ENCODE measurements at regions not wholly inside any gene's neighbourhood (a gene's known extent, or its start where the extent isn't known, plus 50 kb on each side); places are given as distances from the start of the nearest gene placed in this dataset.

- TF ChIP-seq EZH2phosphoT487 (IDR thresholded peaks at IDR 0.05; ENCODE audit: low read depth), result no peak
- TF ChIP-seq, protein P1, sequence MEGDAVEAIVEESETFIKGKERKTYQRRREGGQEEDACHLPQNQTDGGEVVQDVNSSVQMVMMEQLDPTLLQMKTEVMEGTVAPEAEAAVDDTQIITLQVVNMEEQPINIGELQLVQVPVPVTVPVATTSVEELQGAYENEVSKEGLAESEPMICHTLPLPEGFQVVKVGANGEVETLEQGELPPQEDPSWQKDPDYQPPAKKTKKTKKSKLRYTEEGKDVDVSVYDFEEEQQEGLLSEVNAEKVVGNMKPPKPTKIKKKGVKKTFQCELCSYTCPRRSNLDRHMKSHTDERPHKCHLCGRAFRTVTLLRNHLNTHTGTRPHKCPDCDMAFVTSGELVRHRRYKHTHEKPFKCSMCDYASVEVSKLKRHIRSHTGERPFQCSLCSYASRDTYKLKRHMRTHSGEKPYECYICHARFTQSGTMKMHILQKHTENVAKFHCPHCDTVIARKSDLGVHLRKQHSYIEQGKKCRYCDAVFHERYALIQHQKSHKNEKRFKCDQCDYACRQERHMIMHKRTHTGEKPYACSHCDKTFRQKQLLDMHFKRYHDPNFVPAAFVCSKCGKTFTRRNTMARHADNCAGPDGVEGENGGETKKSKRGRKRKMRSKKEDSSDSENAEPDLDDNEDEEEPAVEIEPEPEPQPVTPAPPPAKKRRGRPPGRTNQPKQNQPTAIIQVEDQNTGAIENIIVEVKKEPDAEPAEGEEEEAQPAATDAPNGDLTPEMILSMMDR (IDR thresholded peaks at IDR 0.05; ENCODE audit: low read depth, low read length), result no peak
- Histone ChIP-seq H2AFZ (ENCODE audit: low read depth, low read length) (no peak overlapping the region), H3K4me2 (ENCODE audit: low read length) (no peak overlapping the region), H3K4me3 (ENCODE audit: low read length) (no peak overlapping the region), H3K4me1 (ENCODE audit: low read length) (peaks cover 27% of the 10 kb centered on the region), H3K36me3 (replicated peaks; ENCODE audit: low read depth, low read length) (peaks cover 16% of the 10 kb centered on the region), H3K9me3 (ENCODE audit: insufficient read depth, low read length) (peaks cover 28% of the 10 kb centered on the region), H3K27ac (ENCODE audit: low read length) (no peak overlapping the region), H3K79me2 (ENCODE audit: low read length) (no peaks in the 10 kb centered on the region), H3K9ac (ENCODE audit: low read length) (no peak overlapping the region), H3K27me3 (ENCODE audit: low read depth, low read length) (peaks cover 4% of the 10 kb centered on the region; the same call in 1 of the 2 replicates), H4K20me1 (ENCODE audit: insufficient read depth, low read length) (no peaks in the 10 kb centered on the region)
These were observed 51.4 kb upstream of the TOP1 start for GRCh38 chr20:40977218-40977617.

DNA sequence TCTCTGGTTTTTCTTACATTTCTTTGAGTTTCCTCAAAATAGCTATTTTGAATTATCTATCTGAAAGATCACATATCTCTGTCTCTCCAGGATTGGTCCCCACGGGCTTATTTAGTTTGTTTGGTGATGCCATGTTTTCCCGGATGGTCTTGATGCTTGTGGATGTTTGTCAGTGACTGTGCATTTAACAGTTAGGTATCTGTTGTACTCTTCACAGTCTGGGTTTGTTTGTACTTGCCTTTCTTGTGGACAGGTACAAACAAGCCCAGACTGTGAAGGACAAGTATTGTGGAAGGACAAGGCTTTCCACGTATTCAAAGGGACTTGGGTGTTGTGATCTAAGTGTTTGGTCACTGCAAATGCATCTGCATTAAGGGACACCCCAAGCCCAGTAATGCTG is 49.9 kb upstream of the TOP1 start:
- Histone ChIP-seq H3K27ac (ENCODE audit: low read length) (no peak overlapping the region), H3K9ac (ENCODE audit: low read length) (no peak overlapping the region), H3K4me2 (ENCODE audit: low read length) (no peak overlapping the region), H3K27me3 (ENCODE audit: low read depth, low read length) (peaks cover 4% of the 10 kb centered on the region; the same call in 1 of the 2 replicates), H2AFZ (ENCODE audit: low read depth, low read length) (no peak overlapping the region), H3K36me3 (replicated peaks; ENCODE audit: low read depth, low read length) (peaks cover 16% of the 10 kb centered on the region), H3K9me3 (ENCODE audit: insufficient read depth, low read length) (peaks cover 28% of the 10 kb centered on the region), H4K20me1 (ENCODE audit: insufficient read depth, low read length) (no peaks in the 10 kb centered on the region), H3K79me2 (ENCODE audit: low read length) (no peaks in the 10 kb centered on the region), H3K4me3 (ENCODE audit: low read length) (no peak overlapping the region), H3K4me1 (ENCODE audit: low read length) (peaks cover 35% of the 10 kb centered on the region)
- TF ChIP-seq EZH2phosphoT487 (IDR thresholded peaks at IDR 0.05; ENCODE audit: low read depth), result no peak
- TF ChIP-seq, protein P1 (IDR thresholded peaks at IDR 0.05; ENCODE audit: low read depth, low read length), result no peak

Data from OCI-LY3 (cell line).